Right lobe of liver (tissue), 4 donors: ENCODE measurements at regions not wholly inside any gene's neighbourhood (a gene's known extent, or its start where the extent isn't known, plus 50 kb on each side); places are given as distances from the start of the nearest gene placed in this dataset.

Experiments
- POLR2A ChIP-seq: fragments of 450-650 bp; IDR thresholded peaks from one replicate; pipeline ENCODE4 v1.6.1; 2017; ENCODE audit warnings: antibody characterized with exemption, mild to moderate bottlenecking
- TF ChIP-seq, protein P1 (sequence below), 4 donors: fragments of 200-600 bp in 3 of 4; fragments of 450-650 bp in 1 of 4; IDR thresholded peaks; one replicate each; pipeline versions ENCODE4 v1.5.1 to v1.8.0; 2016 to 2022; ENCODE audit warnings: antibody characterized with exemption in 4 of 4, mild to moderate bottlenecking in 2 of 4
- donor health status: DM: no; HTN: no; CAD: no.
- donor health status: DM: no; HTN: no; CAD: no.
- donor health status: DM: no; HTN: yes; CAD: no.

DNA sequence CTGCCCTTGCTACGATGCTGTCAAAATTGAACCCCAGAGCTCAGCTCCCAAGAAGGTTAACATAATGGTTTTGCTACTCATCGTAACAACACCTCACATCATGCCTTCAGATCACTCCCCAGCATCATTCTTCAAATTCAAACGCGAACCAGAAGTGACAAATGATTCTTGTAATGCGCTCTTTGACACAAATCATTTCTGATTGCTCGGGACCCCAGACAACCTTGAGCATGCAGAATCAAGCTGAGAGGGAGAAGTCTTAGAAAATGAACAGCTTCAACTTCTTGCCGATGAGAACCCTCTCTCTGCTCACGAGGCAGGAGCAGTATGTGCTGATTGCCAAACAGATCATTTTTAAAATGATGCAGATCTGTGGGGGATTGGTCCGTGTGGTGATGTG, 241.0 kb upstream of the ASIC2 start:
- TF ChIP-seq, protein P1, sequence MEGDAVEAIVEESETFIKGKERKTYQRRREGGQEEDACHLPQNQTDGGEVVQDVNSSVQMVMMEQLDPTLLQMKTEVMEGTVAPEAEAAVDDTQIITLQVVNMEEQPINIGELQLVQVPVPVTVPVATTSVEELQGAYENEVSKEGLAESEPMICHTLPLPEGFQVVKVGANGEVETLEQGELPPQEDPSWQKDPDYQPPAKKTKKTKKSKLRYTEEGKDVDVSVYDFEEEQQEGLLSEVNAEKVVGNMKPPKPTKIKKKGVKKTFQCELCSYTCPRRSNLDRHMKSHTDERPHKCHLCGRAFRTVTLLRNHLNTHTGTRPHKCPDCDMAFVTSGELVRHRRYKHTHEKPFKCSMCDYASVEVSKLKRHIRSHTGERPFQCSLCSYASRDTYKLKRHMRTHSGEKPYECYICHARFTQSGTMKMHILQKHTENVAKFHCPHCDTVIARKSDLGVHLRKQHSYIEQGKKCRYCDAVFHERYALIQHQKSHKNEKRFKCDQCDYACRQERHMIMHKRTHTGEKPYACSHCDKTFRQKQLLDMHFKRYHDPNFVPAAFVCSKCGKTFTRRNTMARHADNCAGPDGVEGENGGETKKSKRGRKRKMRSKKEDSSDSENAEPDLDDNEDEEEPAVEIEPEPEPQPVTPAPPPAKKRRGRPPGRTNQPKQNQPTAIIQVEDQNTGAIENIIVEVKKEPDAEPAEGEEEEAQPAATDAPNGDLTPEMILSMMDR (IDR thresholded peaks at IDR 0.05) = no peak
- no peak for TF ChIP-seq POLR2A
